ENCODE measurements at regions not wholly inside any gene's neighbourhood (a gene's known extent, or its start where the extent isn't known, plus 50 kb on each side); places are given as distances from the start of the nearest gene placed in this dataset.

GRCh38 chr12:47585507-47585906 is 120.3 kb downstream of the RPAP3 start:
- H3K27me3 ChIP-seq, result no peaks in the 10 kb centered on the region
- peaks cover 8 to 16% of the 10 kb centered on the region in 2 experiments for H3K4me1 ChIP-seq (ENCODE audit: control insufficient read depth in 1 of 2, insufficient read depth in 1 of 2, low read depth in 1 of 2, low read length in 1 of 2)
- no peaks in the 10 kb centered on the region for H3K9me3 ChIP-seq
- no peaks in the 10 kb centered on the region for H3K36me3 ChIP-seq
- TF ChIP-seq CTCF (IDR thresholded peaks at IDR 0.05), result no peak
- no peak overlapping the region for H3K4me3 ChIP-seq (ENCODE audit: low read depth in 1 of 2, low read length in 1 of 2)
- H3K27ac ChIP-seq, result no peak overlapping the region

GRCh38 chr12:47578836-47579235 is 127.0 kb downstream of the RPAP3 start:
- no peaks in the 10 kb centered on the region for H3K27me3 ChIP-seq
- no peak for TF ChIP-seq CTCF (IDR thresholded peaks at IDR 0.05)
- H3K4me1 ChIP-seq (ENCODE audit: control insufficient read depth in 1 of 2, insufficient read depth in 1 of 2, low read depth in 1 of 2, low read length in 1 of 2), result peaks cover 8 to 10% of the 10 kb centered on the region in 2 experiments
- H3K9me3 ChIP-seq, result no peaks in the 10 kb centered on the region
- H3K36me3 ChIP-seq, result no peaks in the 10 kb centered on the region
- no peak overlapping the region for H3K4me3 ChIP-seq (ENCODE audit: low read depth in 1 of 2, low read length in 1 of 2)
- no peak overlapping the region for H3K27ac ChIP-seq

- Histone ChIP-seq H3K4me1 (ENCODE audit: control insufficient read depth in 1 of 2, insufficient read depth in 1 of 2, low read depth in 1 of 2, low read length in 1 of 2) (peaks cover 8 to 10% of the 10 kb centered on the region in 2 experiments), H3K4me3 (ENCODE audit: low read depth in 1 of 2, low read length in 1 of 2) (no peak overlapping the region), H3K27me3 (no peaks in the 10 kb centered on the region), H3K36me3 (no peaks in the 10 kb centered on the region), H3K9me3 (no peaks in the 10 kb centered on the region), H3K27ac (no peak overlapping the region)
- TF ChIP-seq CTCF (IDR thresholded peaks at IDR 0.05), result no peak
Measured at GRCh38 chr12:47577206-47577989, 128.4 kb downstream of the RPAP3 start.

GRCh38 chr12:47576289-47576945 is 129.4 kb downstream of the RPAP3 start:
- no peak for TF ChIP-seq CTCF (IDR thresholded peaks at IDR 0.05)
- Histone ChIP-seq H3K27ac (no peak overlapping the region), H3K27me3 (no peaks in the 10 kb centered on the region), H3K9me3 (no peaks in the 10 kb centered on the region), H3K4me1 (ENCODE audit: control insufficient read depth in 1 of 2, insufficient read depth in 1 of 2, low read depth in 1 of 2, low read length in 1 of 2) (peaks cover 0 to under 1% of the 10 kb centered on the region in 2 experiments), H3K4me3 (ENCODE audit: low read depth in 1 of 2, low read length in 1 of 2) (no peak overlapping the region), H3K36me3 (no peaks in the 10 kb centered on the region)

- no peaks in the 10 kb centered on the region for H3K9me3 ChIP-seq
- no peaks in the 10 kb centered on the region for H3K4me1 ChIP-seq (ENCODE audit: control insufficient read depth in 1 of 2, insufficient read depth in 1 of 2, low read depth in 1 of 2, low read length in 1 of 2)
- no peaks in the 10 kb centered on the region for H3K36me3 ChIP-seq
- no peak overlapping the region for H3K27ac ChIP-seq
- no peaks in the 10 kb centered on the region for H3K27me3 ChIP-seq
- H3K4me3 ChIP-seq (ENCODE audit: low read depth in 1 of 2, low read length in 1 of 2), result no peak overlapping the region
- no peak for TF ChIP-seq CTCF (IDR thresholded peaks at IDR 0.05)
Measured at GRCh38 chr12:47574252-47575021, 131.4 kb downstream of the RPAP3 start.

Measured in neutrophil (primary cell).